DOHH2 (cell line): ENCODE measurements at regions not wholly inside any gene's neighbourhood (a gene's known extent, or its start where the extent isn't known, plus 50 kb on each side); places are given as distances from the start of the nearest gene placed in this dataset.

Experiments
- H3F3A ChIP-seq: fragments of 200-600 bp; sonication (generic), shearing (Covaris generic); 2 replicates; pipeline ENCODE4 v1.6.0; 2016; ENCODE audit warnings: antibody characterized with exemption, mild to moderate bottlenecking; ENCODE audit not compliant: control insufficient read depth, insufficient read depth
- H3K27ac ChIP-seq: fragments of 200-600 bp; sonication (generic); 2 replicates; pipeline ENCODE4 v1.5.1; 2014; ENCODE audit warnings: low read depth, mild to moderate bottlenecking, low read length, moderate library complexity
- H3K27me3 ChIP-seq: fragments of 200-600 bp; sonication (generic); 2 replicates; pipeline ENCODE4 v1.6.1; 2014; ENCODE audit warnings: mild to moderate bottlenecking, low read length, mixed read lengths; ENCODE audit not compliant: control insufficient read depth
- H3K36me3 ChIP-seq: fragments of 200-600 bp; sonication (generic); 2 replicates; pipeline ENCODE4 v1.6.1; 2014; ENCODE audit warnings: mild to moderate bottlenecking, low read length, moderate library complexity, mixed read lengths; ENCODE audit not compliant: control insufficient read depth
- H3K4me1 ChIP-seq: fragments of 200-600 bp; sonication (generic); 2 replicates; pipeline ENCODE4 v1.6.1; 2014; ENCODE audit warnings: mild to moderate bottlenecking, low read length, mixed read lengths; ENCODE audit not compliant: control insufficient read depth
- H3K4me2 ChIP-seq: fragments of 200-600 bp; sonication (generic); 2 replicates; pipeline ENCODE4 v1.6.0; 2014; ENCODE audit warnings: mild to moderate bottlenecking, low read length, moderate library complexity
- H3K4me3 ChIP-seq: fragments of 200-600 bp; sonication (generic); 2 replicates; pipeline ENCODE4 v1.5.1; 2014; ENCODE audit warnings: mild to moderate bottlenecking, low read length, mixed read lengths
- H3K79me2 ChIP-seq: fragments of 200-600 bp; sonication (generic); 2 replicates; pipeline ENCODE4 v1.6.1; 2014; ENCODE audit warnings: mild to moderate bottlenecking, low read length, mixed read lengths; ENCODE audit not compliant: control insufficient read depth
- H3K9me2 ChIP-seq: fragments of 200-600 bp; sonication (generic); replicated peaks from 2 replicates; pipeline ENCODE4 v1.6.1; 2014; ENCODE audit warnings: mild to moderate bottlenecking, low read length, mixed read lengths; ENCODE audit not compliant: control insufficient read depth
- H3K9me3 ChIP-seq: fragments of 200-600 bp; sonication (generic); 2 replicates; pipeline ENCODE4 v1.6.1; 2014; ENCODE audit warnings: antibody characterized with exemption, low read length, mixed read lengths; ENCODE audit not compliant: control insufficient read depth, insufficient read depth
- H4K20me1 ChIP-seq: fragments of 200-600 bp; sonication (generic); 2 replicates; pipeline ENCODE4 v1.6.0; 2014; ENCODE audit warnings: low read depth, mild to moderate bottlenecking, antibody characterized with exemption, low read length, moderate library complexity; ENCODE audit not compliant: control insufficient read depth, insufficient read depth
- EZH2phosphoT487 ChIP-seq: fragments of 200-600 bp; sonication (generic); IDR thresholded peaks from 2 replicates; pipeline ENCODE4 v1.6.1; 2017; ENCODE audit warnings: borderline replicate concordance, mild to moderate bottlenecking, antibody characterized with exemption, low read length, moderate library complexity, mixed read lengths
- TF ChIP-seq, protein P1 (sequence below): fragments of 200-600 bp; sonication (generic); IDR thresholded peaks from one replicate; pipeline ENCODE4 v1.5.1; 2014; ENCODE audit warnings: antibody characterized with exemption, mild to moderate bottlenecking, low read depth, low read length; ENCODE audit not compliant: poor library complexity, severe bottlenecking

DNA sequence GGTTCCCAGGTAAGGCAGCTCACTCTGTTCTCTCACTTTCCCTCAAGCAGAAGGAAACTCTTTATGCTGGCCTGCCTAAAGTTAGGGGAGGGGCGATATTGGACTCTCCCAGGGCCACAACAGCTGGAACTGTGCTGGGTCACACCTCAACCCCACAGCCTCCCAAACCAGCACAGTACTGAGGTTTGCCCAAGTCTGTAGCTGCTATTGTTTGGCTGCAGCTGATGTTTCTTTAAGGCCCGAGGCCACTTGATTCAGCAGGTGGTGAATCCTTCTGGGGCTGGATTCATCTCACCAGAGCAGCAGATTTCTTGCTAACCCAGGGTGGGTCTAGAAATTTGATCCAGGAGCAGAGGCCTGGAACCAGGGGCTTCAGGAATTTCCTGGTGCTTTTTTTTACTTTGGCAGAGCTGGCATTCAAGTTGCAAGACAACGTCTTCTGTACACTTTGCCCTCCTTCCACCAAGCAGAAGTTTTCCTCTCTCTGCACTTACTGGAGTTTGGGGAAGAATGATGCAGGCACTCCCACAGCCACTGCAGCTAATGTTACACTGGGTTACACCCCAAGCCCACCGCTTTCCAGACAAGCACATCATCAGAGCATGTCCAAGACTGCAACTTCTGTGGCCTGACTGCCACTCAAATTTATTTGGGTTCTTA, 544.7 kb upstream of the NDST4 start:
- TF ChIP-seq, protein P1, sequence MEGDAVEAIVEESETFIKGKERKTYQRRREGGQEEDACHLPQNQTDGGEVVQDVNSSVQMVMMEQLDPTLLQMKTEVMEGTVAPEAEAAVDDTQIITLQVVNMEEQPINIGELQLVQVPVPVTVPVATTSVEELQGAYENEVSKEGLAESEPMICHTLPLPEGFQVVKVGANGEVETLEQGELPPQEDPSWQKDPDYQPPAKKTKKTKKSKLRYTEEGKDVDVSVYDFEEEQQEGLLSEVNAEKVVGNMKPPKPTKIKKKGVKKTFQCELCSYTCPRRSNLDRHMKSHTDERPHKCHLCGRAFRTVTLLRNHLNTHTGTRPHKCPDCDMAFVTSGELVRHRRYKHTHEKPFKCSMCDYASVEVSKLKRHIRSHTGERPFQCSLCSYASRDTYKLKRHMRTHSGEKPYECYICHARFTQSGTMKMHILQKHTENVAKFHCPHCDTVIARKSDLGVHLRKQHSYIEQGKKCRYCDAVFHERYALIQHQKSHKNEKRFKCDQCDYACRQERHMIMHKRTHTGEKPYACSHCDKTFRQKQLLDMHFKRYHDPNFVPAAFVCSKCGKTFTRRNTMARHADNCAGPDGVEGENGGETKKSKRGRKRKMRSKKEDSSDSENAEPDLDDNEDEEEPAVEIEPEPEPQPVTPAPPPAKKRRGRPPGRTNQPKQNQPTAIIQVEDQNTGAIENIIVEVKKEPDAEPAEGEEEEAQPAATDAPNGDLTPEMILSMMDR, result no peak
- no peak for TF ChIP-seq EZH2phosphoT487
- Histone ChIP-seq H3K79me2 (no peaks in the 10 kb centered on the region), H4K20me1 (no peaks in the 10 kb centered on the region), H3F3A (no peaks in the 10 kb centered on the region), H3K4me2 (no peak overlapping the region), H3K9me2 (no peaks in the 10 kb centered on the region), H3K27ac (no peak overlapping the region), H3K36me3 (no peaks in the 10 kb centered on the region), H3K4me1 (no peaks in the 10 kb centered on the region), H3K27me3 (no peaks in the 10 kb centered on the region), H3K4me3 (no peak overlapping the region), H3K9me3 (no peaks in the 10 kb centered on the region)

DNA sequence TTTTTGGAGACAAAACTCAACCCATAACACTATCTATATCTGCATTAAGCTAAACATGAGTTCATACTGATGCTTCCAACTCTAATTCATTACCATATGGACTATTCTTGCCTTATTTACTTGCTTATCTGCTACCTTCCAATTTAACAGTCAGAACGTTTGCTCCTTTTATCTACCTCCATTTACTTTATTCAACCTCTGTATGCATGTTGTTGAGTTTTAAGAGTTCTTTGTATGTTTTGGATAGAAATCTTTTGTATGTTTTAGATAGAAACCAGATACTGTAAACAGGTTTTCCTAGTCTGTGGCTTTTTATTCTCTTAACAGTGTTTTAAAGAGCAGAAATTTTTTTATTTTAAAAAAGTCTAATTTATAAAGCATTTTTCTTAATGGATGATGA, 542.2 kb upstream of the NDST4 start:
- no peak overlapping the region for H3K27ac ChIP-seq
- H3K4me1 ChIP-seq, result no peaks in the 10 kb centered on the region

DNA sequence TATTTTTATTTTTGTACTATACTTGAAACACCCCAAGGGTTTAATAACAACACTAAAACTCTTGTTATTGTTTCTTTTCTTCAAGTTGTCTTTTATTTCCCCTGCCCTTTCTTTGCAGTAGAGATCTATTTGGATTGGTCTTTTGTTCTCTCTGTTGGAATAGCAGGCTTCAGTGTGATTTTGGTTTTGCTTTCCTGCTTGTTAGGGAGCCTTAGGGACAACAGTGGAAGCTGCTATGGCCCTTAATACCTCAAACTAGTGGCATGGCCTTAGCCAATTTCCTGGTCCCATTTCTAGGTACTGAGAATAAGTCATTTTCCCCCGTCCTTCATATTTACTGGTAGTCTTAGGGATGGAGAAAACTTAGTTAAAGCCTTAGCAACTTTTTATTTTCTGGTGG, 535.4 kb upstream of the NDST4 start:
- Histone ChIP-seq H3K79me2 (no peaks in the 10 kb centered on the region), H3K9me2 (no peaks in the 10 kb centered on the region), H3K4me3 (no peak overlapping the region), H3K9me3 (no peaks in the 10 kb centered on the region), H4K20me1 (no peaks in the 10 kb centered on the region), H3K36me3 (no peaks in the 10 kb centered on the region), H3K4me1 (no peaks in the 10 kb centered on the region), H3K27ac (no peak overlapping the region), H3F3A (no peaks in the 10 kb centered on the region), H3K27me3 (no peaks in the 10 kb centered on the region), H3K4me2 (no peak overlapping the region)
- TF ChIP-seq EZH2phosphoT487, result no peak
- TF ChIP-seq, protein P1, result no peak

More for the DNA sequence above, 542.2 kb upstream of the NDST4 start:
- H3K4me3 ChIP-seq, result no peak overlapping the region
- no peaks in the 10 kb centered on the region for H3K9me3 ChIP-seq
- H3K9me2 ChIP-seq, result no peaks in the 10 kb centered on the region
- H3K27me3 ChIP-seq, result no peaks in the 10 kb centered on the region
- H3K4me2 ChIP-seq, result no peak overlapping the region
- H3K36me3 ChIP-seq, result no peaks in the 10 kb centered on the region
- H3F3A ChIP-seq, result no peaks in the 10 kb centered on the region
- H4K20me1 ChIP-seq, result no peaks in the 10 kb centered on the region
- TF ChIP-seq EZH2phosphoT487, result no peak
- TF ChIP-seq, protein P1, result no peak
- no peaks in the 10 kb centered on the region for H3K79me2 ChIP-seq
